ENCODE measurements at regions not wholly inside any gene's neighbourhood (a gene's known extent, or its start where the extent isn't known, plus 50 kb on each side); places are given as distances from the start of the nearest gene placed in this dataset.
"Not testable (repeated sequence)": the region's sequence is repeated elsewhere in the genome, so short reads cannot be mapped to it uniquely, and the experiment has no call there.

DNA sequence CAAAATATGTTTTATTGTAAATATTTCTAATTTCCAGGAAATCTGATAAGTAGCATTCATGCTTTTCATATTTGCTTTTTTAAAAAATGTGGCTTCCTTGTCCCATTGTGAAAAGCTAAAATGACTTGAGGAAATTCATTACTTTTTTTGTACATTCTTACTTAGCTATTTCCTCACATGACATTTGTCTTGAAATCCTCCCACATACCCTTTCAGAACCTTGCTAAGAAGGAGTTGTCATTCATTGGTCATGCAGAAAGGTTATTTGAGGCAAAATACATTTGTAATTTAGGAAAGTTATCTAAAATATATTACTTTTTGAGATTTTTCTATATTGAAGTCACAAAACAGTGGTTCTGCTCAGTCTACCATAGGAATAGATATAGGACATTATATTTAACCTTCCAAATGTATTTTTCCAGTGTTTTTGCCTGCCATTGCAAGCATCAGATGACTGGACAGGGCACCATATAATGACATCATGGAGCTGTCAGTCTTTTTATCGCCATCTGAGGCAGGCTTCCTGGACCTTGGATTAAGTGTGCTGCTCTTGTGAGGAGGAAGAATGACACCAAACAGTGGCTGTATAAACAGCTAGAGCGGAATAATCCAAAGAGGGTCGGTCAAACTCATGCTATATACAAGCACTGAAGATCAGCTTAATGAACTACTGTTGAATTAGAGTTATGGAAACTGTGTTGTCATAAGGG, 109.4 kb upstream of the HCRTR2 start:
- no peak for DNase-seq

DNA sequence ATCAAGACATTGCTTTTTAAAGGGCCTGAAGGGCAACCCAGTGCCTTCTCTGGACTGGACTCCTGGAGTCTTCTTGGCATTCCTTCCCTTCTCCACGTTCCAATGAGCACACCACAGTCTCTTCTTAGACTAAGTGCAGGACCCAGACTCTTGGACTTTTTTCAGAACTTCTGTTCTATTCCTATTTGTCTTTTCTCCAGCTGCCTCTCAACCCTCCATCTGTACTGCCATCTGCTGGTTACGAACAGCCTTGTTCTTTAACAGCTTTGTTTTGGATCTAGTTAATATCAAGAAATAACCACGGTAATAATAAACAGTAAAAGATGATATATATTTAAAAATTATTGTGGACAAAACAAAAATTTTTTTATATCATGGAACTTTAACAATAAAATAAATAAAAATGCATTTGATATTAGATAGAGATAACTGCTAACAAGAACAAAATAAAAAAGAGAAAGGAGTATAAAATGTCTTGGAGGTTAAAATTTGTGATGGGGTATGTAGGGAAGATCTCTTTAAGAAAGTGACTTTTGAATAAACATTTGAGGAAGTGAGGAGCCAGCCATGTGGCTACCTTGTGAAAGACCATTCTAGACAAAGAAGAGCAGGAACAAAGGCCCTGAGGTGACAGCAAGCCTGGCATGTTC, 105.1 kb upstream of the HCRTR2 start:
- DNase-seq, result peak; percentile 54

DNA sequence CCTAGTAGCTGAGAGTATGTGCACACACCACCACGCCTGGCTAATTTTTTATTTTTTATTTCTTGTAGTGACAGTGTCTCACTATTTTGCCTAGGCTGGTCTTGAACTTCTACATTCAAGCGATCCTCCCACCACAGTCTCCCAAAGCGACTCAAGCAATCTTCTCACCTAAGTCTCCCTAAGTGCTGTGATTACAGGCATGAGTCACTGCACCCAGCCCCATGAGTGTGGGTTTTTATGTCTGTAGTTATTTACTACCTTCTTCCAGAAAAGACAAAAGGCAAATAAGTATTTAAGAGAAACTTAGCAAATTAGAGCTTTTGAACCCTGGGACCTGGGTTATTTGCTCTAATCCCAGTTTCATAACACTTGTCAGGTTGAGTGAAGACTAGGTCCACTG, 92.3 kb upstream of the HCRTR2 start:
- DNase-seq, result no peak

DNA sequence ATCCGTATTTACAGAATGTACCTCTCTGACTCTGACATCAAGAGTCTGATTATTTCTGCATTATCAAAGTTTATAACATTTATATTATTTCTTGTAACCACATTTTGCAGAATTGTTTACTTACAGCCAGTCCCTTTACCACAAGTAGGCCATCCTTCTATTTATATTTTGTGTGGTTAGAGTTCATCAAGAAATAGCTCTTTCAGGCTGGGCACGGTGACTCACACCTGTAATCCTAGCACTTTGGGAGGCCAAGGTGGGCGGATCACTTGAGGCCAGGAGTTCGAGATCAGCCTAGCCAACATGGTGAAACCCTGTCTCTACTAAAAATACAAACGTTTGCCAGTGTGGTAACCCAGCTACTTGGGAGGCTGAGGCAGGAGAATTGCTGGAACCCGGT, 86.3 kb upstream of the HCRTR2 start:
- peak; percentile 27 for DNase-seq

DNA sequence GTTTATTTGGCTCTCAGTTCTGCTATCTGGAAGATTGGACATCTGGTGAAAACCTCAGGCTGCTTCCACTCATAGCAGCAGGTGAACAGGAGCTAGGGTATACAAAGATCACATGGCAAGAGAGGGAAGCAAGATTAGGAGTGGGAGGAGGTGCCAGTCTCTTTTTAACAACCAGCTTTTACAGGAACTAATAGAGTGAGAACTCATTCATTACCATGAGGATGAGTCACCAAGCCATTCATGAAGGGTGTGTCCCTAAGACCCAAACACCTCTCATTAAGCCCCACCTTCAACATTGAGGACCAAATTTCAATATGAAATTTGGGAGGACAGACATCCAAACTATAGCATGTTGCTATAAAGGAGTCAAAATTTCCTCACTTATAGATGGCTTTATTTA, 85.4 kb upstream of the HCRTR2 start:
- DNase-seq, result no peak

DNA sequence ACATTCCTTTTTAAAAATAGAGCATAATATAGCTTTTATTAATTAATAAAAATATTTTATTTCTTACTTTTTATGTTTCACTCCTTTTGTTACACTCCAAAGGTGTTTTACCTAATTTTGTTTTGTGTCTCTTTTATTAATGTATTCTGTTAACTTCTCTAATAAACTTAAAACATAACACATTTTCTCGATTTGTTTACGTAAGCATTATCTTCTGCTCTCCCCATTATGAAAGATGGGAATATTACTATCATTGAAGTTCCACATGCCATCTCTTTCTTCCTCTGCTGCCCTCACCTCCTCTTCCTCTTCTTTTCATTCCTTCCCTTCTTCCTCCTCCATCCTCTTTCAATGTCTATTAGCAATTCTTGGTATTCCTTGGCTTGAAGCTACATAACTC, 85.0 kb upstream of the HCRTR2 start:
- no peak for DNase-seq

DNA sequence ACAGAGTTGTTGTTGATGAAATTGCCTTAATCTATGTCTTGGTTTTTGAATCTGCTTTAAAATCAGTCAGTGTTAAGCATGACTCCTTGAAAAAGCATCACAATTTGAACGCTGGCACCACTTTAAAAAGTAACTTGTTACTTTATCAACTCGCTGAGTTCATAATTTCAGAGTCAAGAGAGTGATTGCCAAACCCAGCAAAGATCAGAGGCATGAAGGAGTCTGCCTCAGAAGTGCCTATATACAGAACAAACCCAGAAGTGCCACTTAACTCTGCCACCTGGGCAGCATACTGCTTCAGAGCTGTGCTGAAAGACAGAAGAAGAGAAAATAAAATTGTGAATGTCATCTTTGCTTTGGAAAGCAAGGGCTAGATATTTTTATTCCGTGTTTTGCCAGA, 73.6 kb upstream of the HCRTR2 start:
- no peak for DNase-seq

DNA sequence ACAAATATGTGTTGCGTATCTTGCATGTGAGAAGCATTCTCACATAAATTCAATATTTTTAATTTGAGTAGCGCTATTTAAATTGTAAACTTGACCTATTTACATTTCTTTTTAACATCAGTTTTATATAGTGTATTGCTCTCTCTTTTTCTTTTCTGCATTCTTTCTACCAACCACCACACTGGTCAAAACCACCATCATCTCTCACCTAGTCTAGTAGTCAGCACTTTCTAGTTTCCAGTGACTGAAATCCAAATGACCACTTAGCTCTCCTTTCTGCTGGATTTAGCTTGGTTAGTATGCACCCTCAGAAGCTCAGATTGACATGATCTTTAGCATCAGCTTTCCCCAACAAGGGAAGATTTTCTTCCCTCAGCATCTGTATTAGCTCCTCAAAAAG, 73.2 kb upstream of the HCRTR2 start:
- no peak for DNase-seq

DNA sequence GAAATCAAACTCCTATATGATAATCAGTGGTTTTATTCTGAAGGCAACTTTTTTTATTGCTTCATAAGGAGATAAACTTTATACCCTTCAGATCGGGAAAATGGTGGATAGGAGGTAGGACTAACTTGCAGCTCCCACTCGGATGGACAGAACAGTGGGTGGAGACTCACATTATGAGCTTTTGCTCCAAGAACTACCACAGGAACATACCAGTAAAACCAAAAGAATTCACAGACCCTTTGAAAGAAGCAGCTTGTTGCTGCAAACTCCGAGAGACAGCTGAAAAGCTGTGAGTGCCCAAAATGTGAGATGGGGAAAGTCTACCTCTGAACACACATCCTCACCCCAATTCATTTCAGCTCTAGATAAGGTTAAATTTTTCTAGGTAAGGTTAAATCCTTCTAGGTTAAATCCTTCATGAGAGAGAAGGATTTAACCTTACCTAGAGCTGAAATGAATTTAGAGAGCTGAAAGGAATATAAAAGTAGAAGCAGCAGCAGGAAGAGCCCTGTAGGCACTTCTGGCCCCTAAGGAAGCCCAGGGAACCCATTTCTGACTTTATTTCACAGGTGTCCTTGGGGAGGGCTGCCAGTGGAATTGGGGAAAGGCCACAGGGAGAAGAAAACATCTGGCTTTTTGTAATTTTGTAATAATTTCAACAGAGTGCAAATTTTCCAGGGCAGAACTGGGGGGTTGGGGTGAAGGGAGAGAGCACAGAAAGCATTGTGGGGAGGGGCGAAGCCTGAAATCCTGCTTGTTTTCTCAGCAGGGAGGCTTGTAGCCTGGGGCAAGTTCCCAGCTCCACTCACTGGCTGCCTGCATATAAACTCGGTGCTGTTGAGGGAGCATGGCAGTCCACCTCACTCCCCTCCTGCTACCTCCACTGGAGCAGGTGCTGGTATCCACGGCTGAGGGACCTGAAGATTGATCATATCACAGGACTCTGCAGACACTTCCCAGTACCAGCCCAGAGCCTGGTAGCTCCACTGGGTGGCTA, 65.9 kb upstream of the HCRTR2 start:
- DNase-seq, result no peak

DNA sequence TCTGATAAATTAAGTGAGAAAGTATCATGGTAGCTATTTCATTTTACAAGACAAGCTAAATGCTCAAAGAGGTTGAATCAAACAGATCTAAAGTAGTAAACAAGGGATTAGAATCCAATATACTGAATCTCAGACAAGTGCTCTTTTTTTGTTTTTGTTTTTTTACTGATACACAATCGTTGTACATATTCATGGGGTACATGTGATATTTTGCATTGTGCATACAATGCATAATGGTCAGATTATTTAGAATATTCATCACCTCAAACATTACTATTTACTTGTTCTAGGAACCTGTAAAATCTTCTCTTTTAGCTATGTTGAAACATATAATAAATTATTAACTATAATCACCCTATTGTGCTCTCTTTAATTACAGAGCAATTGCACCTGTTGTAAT, 57.0 kb upstream of the HCRTR2 start:
- DNase-seq, result no peak

DNA sequence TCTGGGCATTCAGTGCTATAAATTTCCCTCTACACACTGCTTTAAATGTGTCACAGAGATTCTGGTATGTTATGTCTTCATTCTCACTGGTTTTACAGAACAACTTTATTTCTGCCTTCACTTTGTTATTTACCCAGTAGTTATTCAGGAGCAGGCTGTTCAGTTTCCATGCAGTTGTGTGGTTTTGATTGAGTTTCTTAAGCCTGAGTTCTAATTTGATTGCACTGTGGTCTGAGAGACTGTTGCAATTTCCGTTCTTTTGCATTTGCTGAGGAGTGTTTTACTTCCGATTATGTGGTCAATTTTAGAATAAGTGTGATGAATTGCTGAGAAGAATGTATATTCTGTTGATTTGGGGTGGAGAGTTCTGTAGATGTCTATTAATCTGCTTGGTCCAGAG, 50.1 kb upstream of the HCRTR2 start:
- DNase-seq, result not testable (repeated sequence)

Measured in HCEC 1CT (cell line).